GM21381 (cell line): ENCODE measurements at regions not wholly inside any gene's neighbourhood (a gene's known extent, or its start where the extent isn't known, plus 50 kb on each side); places are given as distances from the start of the nearest gene placed in this dataset.

Experiments used
- ATAC-seq: cut with Tn5 transposase; IDR thresholded peaks from one replicate; pipeline ENCODE4 v1.9.1; 2021; ENCODE audit warnings: mild to moderate bottlenecking, moderate library complexity; ENCODE audit not compliant: unreplicated experiment

GRCh38 chr14:101174522-101174838 is 271.0 kb upstream of the RTL1 start:
- ATAC-seq: no peak

- ATAC-seq: no peak
These were observed 271.6 kb upstream of the RTL1 start for GRCh38 chr14:101174980-101175606.

- ATAC-seq: no peak
These were observed 272.4 kb upstream of the RTL1 start for GRCh38 chr14:101175731-101176534.

- no peak for ATAC-seq
These were observed 273.1 kb upstream of the RTL1 start for GRCh38 chr14:101176535-101177205.

GRCh38 chr14:101177301-101177971 is 273.9 kb upstream of the RTL1 start:
- no peak for ATAC-seq

- ATAC-seq: no peak
These were observed 274.9 kb upstream of the RTL1 start for GRCh38 chr14:101178184-101179072.

GRCh38 chr14:101179691-101180211 is 276.2 kb upstream of the RTL1 start:
- no peak for ATAC-seq

- ATAC-seq: no peak
These were observed 278.2 kb upstream of the RTL1 start for GRCh38 chr14:101181446-101182313.

- no peak for ATAC-seq
These were observed 279.0 kb upstream of the RTL1 start for GRCh38 chr14:101182476-101182875.

- no peak for ATAC-seq
These were observed 280.0 kb upstream of the RTL1 start for GRCh38 chr14:101183376-101184103.

GRCh38 chr14:101184104-101184455 is 280.6 kb upstream of the RTL1 start:
- no peak for ATAC-seq

GRCh38 chr14:101184572-101184971 is 281.1 kb upstream of the RTL1 start:
- ATAC-seq: no peak

- ATAC-seq: no peak
These were observed 281.7 kb upstream of the RTL1 start for GRCh38 chr14:101185073-101185835.

- no peak for ATAC-seq
These were observed 282.4 kb upstream of the RTL1 start for GRCh38 chr14:101185946-101186345.

GRCh38 chr14:101186544-101186943 is 283.0 kb upstream of the RTL1 start:
- ATAC-seq: no peak

GRCh38 chr14:101186992-101187815 is 283.7 kb upstream of the RTL1 start:
- ATAC-seq: no peak
